ENCODE measurements at regions not wholly inside any gene's neighbourhood (a gene's known extent, or its start where the extent isn't known, plus 50 kb on each side); places are given as distances from the start of the nearest gene placed in this dataset.

- DNase-seq (ENCODE audit: low read depth in 2 of 2): no peak
Measured at GRCh38 chr10:113219446-113219845, 269.4 kb downstream of the TCF7L2 start.

GRCh38 chr10:113221756-113222168 lies 271.7 kb downstream of the TCF7L2 start:
- DNase-seq (ENCODE audit: low read depth in 2 of 2): no peak

- DNase-seq (ENCODE audit: low read depth in 2 of 2): no peak
Measured at GRCh38 chr10:113222207-113222606, 272.2 kb downstream of the TCF7L2 start.

- DNase-seq (ENCODE audit: low read depth in 2 of 2): no peak
Measured at GRCh38 chr10:113225364-113225763, 275.3 kb downstream of the TCF7L2 start.

GRCh38 chr10:113225903-113226302 lies 275.9 kb downstream of the TCF7L2 start:
- no peak for DNase-seq (ENCODE audit: low read depth in 2 of 2)

- DNase-seq (ENCODE audit: low read depth in 2 of 2): no peak
Measured at GRCh38 chr10:113226399-113226798, 276.4 kb downstream of the TCF7L2 start.

GRCh38 chr10:113226831-113227445 lies 276.9 kb downstream of the TCF7L2 start:
- no peak for DNase-seq (ENCODE audit: low read depth in 2 of 2)

GRCh38 chr10:113228530-113228929 lies 278.5 kb downstream of the TCF7L2 start:
- DNase-seq (ENCODE audit: low read depth in 2 of 2): no peak

GRCh38 chr10:113230011-113230610 lies 280.1 kb downstream of the TCF7L2 start:
- no peak for DNase-seq (ENCODE audit: low read depth in 2 of 2)

- DNase-seq (ENCODE audit: low read depth in 2 of 2): no peak
Measured at GRCh38 chr10:113232928-113233511, 283.0 kb downstream of the TCF7L2 start.

- DNase-seq (ENCODE audit: low read depth in 2 of 2): no peak
Measured at GRCh38 chr10:113234481-113234880, 284.4 kb downstream of the TCF7L2 start.

GRCh38 chr10:113235508-113235907 lies 285.5 kb downstream of the TCF7L2 start:
- no peak for DNase-seq (ENCODE audit: low read depth in 2 of 2)

GRCh38 chr10:113236998-113237397 lies 287.0 kb downstream of the TCF7L2 start:
- no peak for DNase-seq (ENCODE audit: low read depth in 2 of 2)

GRCh38 chr10:113239566-113240350 lies 289.7 kb downstream of the TCF7L2 start:
- no peak for DNase-seq (ENCODE audit: low read depth in 2 of 2)

- no peak for DNase-seq (ENCODE audit: low read depth in 2 of 2)
Measured at GRCh38 chr10:113240736-113241135, 290.7 kb downstream of the TCF7L2 start.

- DNase-seq (ENCODE audit: low read depth in 2 of 2): no peak
Measured at GRCh38 chr10:113241599-113242360, 291.7 kb downstream of the TCF7L2 start.

GRCh38 chr10:113243311-113243710 lies 293.3 kb downstream of the TCF7L2 start:
- DNase-seq (ENCODE audit: low read depth in 2 of 2): no peak

- no peak for DNase-seq (ENCODE audit: low read depth in 2 of 2)
Measured at GRCh38 chr10:113244750-113245149, 294.7 kb downstream of the TCF7L2 start.

GRCh38 chr10:113245286-113245685 lies 295.2 kb downstream of the TCF7L2 start:
- no peak for DNase-seq (ENCODE audit: low read depth in 2 of 2)

GRCh38 chr10:113247050-113247449 lies 297.0 kb downstream of the TCF7L2 start:
- no peak for DNase-seq (ENCODE audit: low read depth in 2 of 2)

GRCh38 chr10:113252650-113253618 lies 299.9 kb upstream of the HABP2 start:
- DNase-seq (ENCODE audit: low read depth in 2 of 2): no peak
